ENCODE measurements at regions not wholly inside any gene's neighbourhood (a gene's known extent, or its start where the extent isn't known, plus 50 kb on each side); places are given as distances from the start of the nearest gene placed in this dataset.
A peak's percentile ranks its signal among the peaks of the same experiment; 100 is the strongest.

DNA sequence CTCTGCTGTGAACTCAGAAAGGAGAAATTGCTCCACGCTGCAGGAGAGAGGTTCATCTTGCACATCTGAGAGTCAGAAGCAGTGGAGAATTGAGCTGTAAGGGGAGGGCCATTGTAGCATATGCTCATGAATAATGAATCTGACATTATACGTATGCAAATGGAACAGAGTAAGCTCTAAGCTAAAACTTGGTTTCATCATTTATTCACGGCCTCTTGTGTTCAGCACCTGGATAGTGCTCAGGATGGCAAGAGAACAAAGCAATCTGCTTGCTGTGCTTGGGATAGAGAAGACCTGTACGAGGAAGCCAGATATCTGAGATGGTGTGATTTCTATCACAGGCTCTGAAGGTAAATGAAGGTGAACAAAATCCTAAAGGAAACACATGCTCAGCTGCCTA, 87.9 kb upstream of the GCFC2 start:
- ATAC-seq: no peak
- Histone ChIP-seq H2AFZ (ENCODE audit: low read length) (no peak overlapping the region), H3K4me2 (ENCODE audit: low read depth, low read length) (no peak overlapping the region), H3K9ac (ENCODE audit: insufficient read depth, low read depth, low read length) (no peak overlapping the region), H3K79me2 (ENCODE audit: insufficient read depth, low read length) (no peaks in the 10 kb centered on the region), H3K9me3 (ENCODE audit: low read length) (no peaks in the 10 kb centered on the region), H3K4me3 (replicated peaks in 1 of 3; ENCODE audit: insufficient read depth in 1 of 3, low read depth in 2 of 3, low read length in 3 of 3) (no peak overlapping the region), H3K27ac (ENCODE audit: extremely low read length, insufficient read depth, low read length) (no peak overlapping the region), H3K27me3 (ENCODE audit: control insufficient read depth in 1 of 2, insufficient read depth in 2 of 2, low read length in 2 of 2) (peaks cover 0 to 4% of the 10 kb centered on the region in 2 experiments; a peak in 1 of 5 replicates), H4K20me1 (ENCODE audit: insufficient read depth, low read length) (no peaks in the 10 kb centered on the region), H3K36me3 (replicated peaks in 1 of 2; ENCODE audit: control insufficient read depth in 1 of 2, insufficient read depth in 2 of 2, low read length in 2 of 2) (no peaks in the 10 kb centered on the region), H3K4me1 (ENCODE audit: insufficient read depth, low read length) (no peaks in the 10 kb centered on the region)
- 0% methylated on average over 4 of the region's 4 CpGs for WGBS (ENCODE audit: low lambda C conversion rate)
- BruUV-seq (replicated peaks): no TSS peak
- DNase-seq (ENCODE audit: low spot score): no peak
- intact Hi-C loops (cut with micrococcal nuclease; ENCODE audit: unreplicated experiment): no loop called here
- ChIA-PET POLR2A (no interaction called here), CTCF (ENCODE audit: low intra/inter-chr PET ratio, low total read pairs) (no interaction called here)
- FAIRE-seq: no peak
- in situ Hi-C loops (cut with HindIII; ENCODE audit: extremely low pct_ligation_motif_present, low pct_unique_long_range_greater_than_20kb): no loop called here
- no peak for TF ChIP-seq EED (CRISPR knock-in tag; IDR thresholded peaks at IDR 0.05)
- TF ChIP-seq, protein P1, sequence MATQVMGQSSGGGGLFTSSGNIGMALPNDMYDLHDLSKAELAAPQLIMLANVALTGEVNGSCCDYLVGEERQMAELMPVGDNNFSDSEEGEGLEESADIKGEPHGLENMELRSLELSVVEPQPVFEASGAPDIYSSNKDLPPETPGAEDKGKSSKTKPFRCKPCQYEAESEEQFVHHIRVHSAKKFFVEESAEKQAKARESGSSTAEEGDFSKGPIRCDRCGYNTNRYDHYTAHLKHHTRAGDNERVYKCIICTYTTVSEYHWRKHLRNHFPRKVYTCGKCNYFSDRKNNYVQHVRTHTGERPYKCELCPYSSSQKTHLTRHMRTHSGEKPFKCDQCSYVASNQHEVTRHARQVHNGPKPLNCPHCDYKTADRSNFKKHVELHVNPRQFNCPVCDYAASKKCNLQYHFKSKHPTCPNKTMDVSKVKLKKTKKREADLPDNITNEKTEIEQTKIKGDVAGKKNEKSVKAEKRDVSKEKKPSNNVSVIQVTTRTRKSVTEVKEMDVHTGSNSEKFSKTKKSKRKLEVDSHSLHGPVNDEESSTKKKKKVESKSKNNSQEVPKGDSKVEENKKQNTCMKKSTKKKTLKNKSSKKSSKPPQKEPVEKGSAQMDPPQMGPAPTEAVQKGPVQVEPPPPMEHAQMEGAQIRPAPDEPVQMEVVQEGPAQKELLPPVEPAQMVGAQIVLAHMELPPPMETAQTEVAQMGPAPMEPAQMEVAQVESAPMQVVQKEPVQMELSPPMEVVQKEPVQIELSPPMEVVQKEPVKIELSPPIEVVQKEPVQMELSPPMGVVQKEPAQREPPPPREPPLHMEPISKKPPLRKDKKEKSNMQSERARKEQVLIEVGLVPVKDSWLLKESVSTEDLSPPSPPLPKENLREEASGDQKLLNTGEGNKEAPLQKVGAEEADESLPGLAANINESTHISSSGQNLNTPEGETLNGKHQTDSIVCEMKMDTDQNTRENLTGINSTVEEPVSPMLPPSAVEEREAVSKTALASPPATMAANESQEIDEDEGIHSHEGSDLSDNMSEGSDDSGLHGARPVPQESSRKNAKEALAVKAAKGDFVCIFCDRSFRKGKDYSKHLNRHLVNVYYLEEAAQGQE (IDR thresholded peaks at IDR 0.05; ENCODE audit: borderline replicate concordance in 1 of 2, low read depth in 1 of 2, low read length in 2 of 2): peak in 1 of 2 experiments; percentile 55; a peak in 1 of 4 replicates

DNA sequence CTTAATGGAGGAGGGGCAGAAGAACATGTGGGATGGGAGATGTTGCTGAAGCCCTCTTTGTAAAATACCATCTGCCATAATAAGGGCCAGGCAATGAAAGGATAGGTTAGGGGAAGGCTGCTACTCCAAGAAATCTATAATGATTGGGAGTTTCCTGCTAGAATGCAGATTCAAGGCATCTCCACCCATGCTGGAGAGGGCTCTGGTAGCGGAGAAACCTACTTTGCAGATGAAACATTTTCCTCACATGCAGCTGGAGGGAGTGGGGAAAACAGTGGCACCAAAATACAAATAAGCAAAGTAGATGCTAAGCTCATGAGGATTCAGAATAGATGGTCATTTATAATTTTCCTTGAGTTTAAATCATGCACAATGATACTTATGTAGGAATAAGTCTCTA, 82.3 kb upstream of the GCFC2 start:
- Histone ChIP-seq H3K4me1 (ENCODE audit: insufficient read depth, low read length) (no peaks in the 10 kb centered on the region), H3K27me3 (ENCODE audit: control insufficient read depth in 1 of 2, insufficient read depth in 2 of 2, low read length in 2 of 2) (peaks cover 0 to 2% of the 10 kb centered on the region in 2 experiments; a peak in 1 of 5 replicates), H3K9ac (ENCODE audit: insufficient read depth, low read depth, low read length) (no peak overlapping the region), H3K79me2 (ENCODE audit: insufficient read depth, low read length) (no peaks in the 10 kb centered on the region), H2AFZ (ENCODE audit: low read length) (no peak overlapping the region), H4K20me1 (ENCODE audit: insufficient read depth, low read length) (no peaks in the 10 kb centered on the region), H3K4me3 (replicated peaks in 1 of 3; ENCODE audit: insufficient read depth in 1 of 3, low read depth in 2 of 3, low read length in 3 of 3) (no peak overlapping the region), H3K9me3 (ENCODE audit: low read length) (no peaks in the 10 kb centered on the region), H3K27ac (ENCODE audit: extremely low read length, insufficient read depth, low read length) (no peak overlapping the region), H3K4me2 (ENCODE audit: low read depth, low read length) (no peak overlapping the region), H3K36me3 (replicated peaks in 1 of 2; ENCODE audit: control insufficient read depth in 1 of 2, insufficient read depth in 2 of 2, low read length in 2 of 2) (no peaks in the 10 kb centered on the region)
- ChIA-PET CTCF (ENCODE audit: low intra/inter-chr PET ratio, low total read pairs) (no interaction called here), POLR2A (no interaction called here)
- no peak for FAIRE-seq
- ATAC-seq: no peak
- no TSS peak for BruUV-seq (replicated peaks)
- DNase-seq (ENCODE audit: low spot score): no peak
- in situ Hi-C loops (cut with HindIII; ENCODE audit: extremely low pct_ligation_motif_present, low pct_unique_long_range_greater_than_20kb) (no loop called here), intact Hi-C loops (cut with micrococcal nuclease; ENCODE audit: unreplicated experiment) (no loop called here)
- WGBS (ENCODE audit: low lambda C conversion rate): 27% methylated on average over 1 of the region's 1 CpG
- TF ChIP-seq ZFAT (CRISPR knock-in tag; conservative IDR thresholded peaks at IDR 0.05): no peak
- no peak for TF ChIP-seq SMAD1 (CRISPR knock-in tag; IDR thresholded peaks at IDR 0.05; ENCODE audit: borderline replicate concordance, low read depth)
- TF ChIP-seq SRSF1 (optimal IDR thresholded peaks at IDR 0.05; ENCODE audit: low read depth, low read length): no peak
- TF ChIP-seq, protein P2, sequence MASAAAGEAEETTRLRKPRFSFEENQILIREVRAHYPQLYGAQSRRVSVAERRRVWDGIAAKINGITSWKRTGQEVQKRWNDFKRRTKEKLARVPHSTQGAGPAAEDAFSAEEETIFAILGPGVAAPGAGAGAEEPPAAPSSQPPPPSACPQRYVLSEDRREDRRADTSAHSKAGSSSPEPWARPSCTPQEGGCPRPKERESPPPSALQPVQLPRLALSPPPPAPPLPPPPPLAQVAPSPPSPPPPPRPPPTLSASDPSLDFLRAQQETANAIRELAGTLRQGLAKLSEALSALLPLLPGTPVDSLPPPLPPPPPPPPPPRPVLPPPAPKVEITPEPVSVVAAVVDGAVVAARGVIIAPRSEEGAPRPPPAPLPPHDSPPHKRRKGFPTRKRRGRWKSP (CRISPR knock-in tag; IDR thresholded peaks at IDR 0.05): no peak
- no peak for TF ChIP-seq PPARG (CRISPR knock-in tag; conservative IDR thresholded peaks at IDR 0.05)
- no peak for TF ChIP-seq NRL (CRISPR knock-in tag; IDR thresholded peaks at IDR 0.05; ENCODE audit: borderline replicate concordance)
- TF ChIP-seq, protein P3, sequence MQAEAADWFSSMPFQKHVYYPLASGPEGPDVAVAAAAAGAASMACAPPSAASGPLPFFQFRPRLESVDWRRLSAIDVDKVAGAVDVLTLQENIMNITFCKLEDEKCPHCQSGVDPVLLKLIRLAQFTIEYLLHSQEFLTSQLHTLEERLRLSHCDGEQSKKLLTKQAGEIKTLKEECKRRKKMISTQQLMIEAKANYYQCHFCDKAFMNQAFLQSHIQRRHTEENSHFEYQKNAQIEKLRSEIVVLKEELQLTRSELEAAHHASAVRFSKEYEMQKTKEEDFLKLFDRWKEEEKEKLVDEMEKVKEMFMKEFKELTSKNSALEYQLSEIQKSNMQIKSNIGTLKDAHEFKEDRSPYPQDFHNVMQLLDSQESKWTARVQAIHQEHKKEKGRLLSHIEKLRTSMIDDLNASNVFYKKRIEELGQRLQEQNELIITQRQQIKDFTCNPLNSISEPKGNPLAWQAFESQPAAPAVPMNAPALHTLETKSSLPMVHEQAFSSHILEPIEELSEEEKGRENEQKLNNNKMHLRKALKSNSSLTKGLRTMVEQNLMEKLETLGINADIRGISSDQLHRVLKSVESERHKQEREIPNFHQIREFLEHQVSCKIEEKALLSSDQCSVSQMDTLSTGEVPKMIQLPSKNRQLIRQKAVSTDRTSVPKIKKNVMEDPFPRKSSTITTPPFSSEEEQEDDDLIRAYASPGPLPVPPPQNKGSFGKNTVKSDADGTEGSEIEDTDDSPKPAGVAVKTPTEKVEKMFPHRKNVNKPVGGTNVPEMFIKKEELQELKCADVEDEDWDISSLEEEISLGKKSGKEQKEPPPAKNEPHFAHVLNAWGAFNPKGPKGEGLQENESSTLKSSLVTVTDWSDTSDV (CRISPR knock-in tag; IDR thresholded peaks at IDR 0.05): no peak
- TF ChIP-seq ZFP82 (CRISPR knock-in tag; IDR thresholded peaks at IDR 0.05; ENCODE audit: borderline replicate concordance): no peak
